ENCODE measurements at regions not wholly inside any gene's neighbourhood (a gene's known extent, or its start where the extent isn't known, plus 50 kb on each side); places are given as distances from the start of the nearest gene placed in this dataset.

- TF ChIP-seq, protein P1, sequence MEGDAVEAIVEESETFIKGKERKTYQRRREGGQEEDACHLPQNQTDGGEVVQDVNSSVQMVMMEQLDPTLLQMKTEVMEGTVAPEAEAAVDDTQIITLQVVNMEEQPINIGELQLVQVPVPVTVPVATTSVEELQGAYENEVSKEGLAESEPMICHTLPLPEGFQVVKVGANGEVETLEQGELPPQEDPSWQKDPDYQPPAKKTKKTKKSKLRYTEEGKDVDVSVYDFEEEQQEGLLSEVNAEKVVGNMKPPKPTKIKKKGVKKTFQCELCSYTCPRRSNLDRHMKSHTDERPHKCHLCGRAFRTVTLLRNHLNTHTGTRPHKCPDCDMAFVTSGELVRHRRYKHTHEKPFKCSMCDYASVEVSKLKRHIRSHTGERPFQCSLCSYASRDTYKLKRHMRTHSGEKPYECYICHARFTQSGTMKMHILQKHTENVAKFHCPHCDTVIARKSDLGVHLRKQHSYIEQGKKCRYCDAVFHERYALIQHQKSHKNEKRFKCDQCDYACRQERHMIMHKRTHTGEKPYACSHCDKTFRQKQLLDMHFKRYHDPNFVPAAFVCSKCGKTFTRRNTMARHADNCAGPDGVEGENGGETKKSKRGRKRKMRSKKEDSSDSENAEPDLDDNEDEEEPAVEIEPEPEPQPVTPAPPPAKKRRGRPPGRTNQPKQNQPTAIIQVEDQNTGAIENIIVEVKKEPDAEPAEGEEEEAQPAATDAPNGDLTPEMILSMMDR (IDR thresholded peaks at IDR 0.05; ENCODE audit: borderline replicate concordance, extremely low read depth, low read length, poor library complexity, severe bottlenecking): no peak
- TF ChIP-seq EZH2 (IDR thresholded peaks at IDR 0.05; ENCODE audit: borderline replicate concordance, low read depth, low read length, severe bottlenecking): no peak
Observed at GRCh38 chr2:217367464-217367863, 507.6 kb upstream of the TNP1 start.
